SK-N-SH treated with all-trans-retinoic acid at 6 μM for 48 hours (cell line): ENCODE measurements at regions not wholly inside any gene's neighbourhood (a gene's known extent, or its start where the extent isn't known, plus 50 kb on each side); places are given as distances from the start of the nearest gene placed in this dataset.

Experiments
- OSR1 ChIP-seq: fragments of 250-450 bp; sonication (Bioruptor Pico); IDR thresholded peaks from 2 replicates; pipeline ENCODE4 v1.8.0; 2022; ENCODE audit warnings: moderate library complexity, mild to moderate bottlenecking, inconsistent platforms
- RARB ChIP-seq: fragments of 250-450 bp; sonication (Bioruptor Pico); IDR thresholded peaks from 2 replicates; pipeline ENCODE4 v1.8.0; 2021; ENCODE audit warnings: mild to moderate bottlenecking, moderate library complexity
- SNAI2 ChIP-seq: fragments of 250-450 bp; sonication (Bioruptor Pico); IDR thresholded peaks from 2 replicates; pipeline ENCODE4 v1.5.0; 2020; ENCODE audit warnings: mild to moderate bottlenecking, moderate library complexity
- ZFP30 ChIP-seq: fragments of 450-650 bp; formaldehyde crosslinking; IDR thresholded peaks from 2 replicates; pipeline ENCODE4 v1.5.0; 2022; ENCODE audit warnings: mild to moderate bottlenecking, moderate library complexity
- TF ChIP-seq, protein P1 (sequence below): fragments of 250-450 bp; sonication (Bioruptor Pico); IDR thresholded peaks from 2 replicates; pipeline ENCODE4 v1.8.0; 2020; ENCODE audit warnings: mild to moderate bottlenecking, moderate library complexity, borderline replicate concordance

DNA sequence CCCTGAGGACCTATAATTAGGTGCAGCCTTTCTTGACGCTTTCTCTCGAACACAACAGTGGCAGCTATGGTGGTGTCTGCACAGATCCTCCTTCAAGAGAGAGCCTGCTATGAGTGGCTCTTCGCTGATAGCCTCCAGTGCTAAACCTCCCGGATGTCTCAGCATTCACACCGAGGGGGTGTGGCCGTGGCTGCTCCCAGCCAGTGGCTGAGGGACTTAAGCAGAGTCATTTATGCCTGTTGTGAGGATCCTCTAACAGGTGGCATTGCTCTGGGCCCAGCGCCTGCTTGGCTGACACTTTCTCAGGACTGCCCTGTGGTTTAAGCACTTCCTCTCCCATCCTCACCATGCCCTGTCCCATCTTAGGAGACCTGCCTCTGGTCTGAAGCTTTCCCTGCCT is 592.0 kb upstream of the LRRTM1 start:
- TF ChIP-seq, protein P1, sequence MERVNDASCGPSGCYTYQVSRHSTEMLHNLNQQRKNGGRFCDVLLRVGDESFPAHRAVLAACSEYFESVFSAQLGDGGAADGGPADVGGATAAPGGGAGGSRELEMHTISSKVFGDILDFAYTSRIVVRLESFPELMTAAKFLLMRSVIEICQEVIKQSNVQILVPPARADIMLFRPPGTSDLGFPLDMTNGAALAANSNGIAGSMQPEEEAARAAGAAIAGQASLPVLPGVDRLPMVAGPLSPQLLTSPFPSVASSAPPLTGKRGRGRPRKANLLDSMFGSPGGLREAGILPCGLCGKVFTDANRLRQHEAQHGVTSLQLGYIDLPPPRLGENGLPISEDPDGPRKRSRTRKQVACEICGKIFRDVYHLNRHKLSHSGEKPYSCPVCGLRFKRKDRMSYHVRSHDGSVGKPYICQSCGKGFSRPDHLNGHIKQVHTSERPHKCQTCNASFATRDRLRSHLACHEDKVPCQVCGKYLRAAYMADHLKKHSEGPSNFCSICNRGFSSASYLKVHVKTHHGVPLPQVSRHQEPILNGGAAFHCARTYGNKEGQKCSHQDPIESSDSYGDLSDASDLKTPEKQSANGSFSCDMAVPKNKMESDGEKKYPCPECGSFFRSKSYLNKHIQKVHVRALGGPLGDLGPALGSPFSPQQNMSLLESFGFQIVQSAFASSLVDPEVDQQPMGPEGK = no peak
- no peak for TF ChIP-seq RARB
- TF ChIP-seq SNAI2 = no peak
- TF ChIP-seq ZFP30 (CRISPR knock-in tag) = no peak
- TF ChIP-seq OSR1 (CRISPR knock-in tag) = no peak
